ENCODE measurements at regions not wholly inside any gene's neighbourhood (a gene's known extent, or its start where the extent isn't known, plus 50 kb on each side); places are given as distances from the start of the nearest gene placed in this dataset.
A peak's percentile ranks its signal among the peaks of the same experiment; 100 is the strongest.

DNA sequence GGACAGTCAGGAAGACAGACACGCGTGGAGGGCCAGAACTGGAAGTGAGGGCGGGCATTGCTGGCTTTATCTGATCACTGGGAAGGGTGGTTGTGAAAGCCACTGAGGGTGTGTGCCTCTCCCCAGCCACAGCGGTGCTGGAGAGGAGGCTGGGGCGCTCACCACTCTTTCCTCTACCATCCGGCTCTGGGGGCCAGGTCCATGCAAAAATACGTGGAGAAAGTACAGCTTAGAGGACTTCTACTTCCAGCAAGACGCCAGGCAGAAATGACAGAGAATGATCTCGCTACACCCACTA lies 148.8 kb upstream of the RPS6KA2 start:
- in situ Hi-C loops (cut with HindIII; ENCODE audit: low pct_ligation_motif_present, low sequenced_read_pairs), result no loop called here

DNA sequence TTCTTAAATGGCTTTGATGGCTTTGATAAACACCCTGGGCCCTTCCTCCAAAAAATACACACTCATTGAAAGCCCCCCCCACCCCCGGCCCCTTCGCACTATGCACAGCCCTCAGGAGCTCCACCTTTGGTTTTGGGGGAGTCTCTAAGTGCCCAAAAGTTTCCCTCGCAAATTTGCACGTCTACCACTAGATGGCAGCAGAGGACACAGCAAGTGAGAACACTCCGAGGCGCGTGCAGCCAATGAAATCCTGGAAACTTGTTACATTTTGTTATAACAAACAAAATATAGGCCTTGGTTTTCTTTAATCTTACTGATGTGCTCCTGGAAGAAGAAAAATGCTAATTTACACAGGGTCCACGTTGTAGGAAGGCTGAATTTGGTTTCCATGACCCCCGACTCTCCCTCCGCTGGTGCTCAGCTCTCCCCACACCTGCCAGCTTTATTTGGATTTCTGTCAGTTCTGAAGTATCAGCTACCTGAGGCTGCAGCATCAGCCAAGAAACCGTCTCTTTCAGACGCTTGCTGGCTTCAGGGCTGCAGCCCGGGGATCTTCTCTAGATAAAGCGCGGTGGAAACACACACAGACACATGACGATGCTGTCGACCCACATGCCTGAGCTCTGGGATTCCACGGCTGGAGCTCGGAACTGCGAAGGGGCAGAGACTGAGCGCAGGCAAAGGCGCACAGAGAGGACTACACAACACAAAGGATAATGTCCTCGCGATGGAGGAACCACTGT lies 148.3 kb upstream of the RPS6KA2 start:
- TF ChIP-seq, protein P1, sequence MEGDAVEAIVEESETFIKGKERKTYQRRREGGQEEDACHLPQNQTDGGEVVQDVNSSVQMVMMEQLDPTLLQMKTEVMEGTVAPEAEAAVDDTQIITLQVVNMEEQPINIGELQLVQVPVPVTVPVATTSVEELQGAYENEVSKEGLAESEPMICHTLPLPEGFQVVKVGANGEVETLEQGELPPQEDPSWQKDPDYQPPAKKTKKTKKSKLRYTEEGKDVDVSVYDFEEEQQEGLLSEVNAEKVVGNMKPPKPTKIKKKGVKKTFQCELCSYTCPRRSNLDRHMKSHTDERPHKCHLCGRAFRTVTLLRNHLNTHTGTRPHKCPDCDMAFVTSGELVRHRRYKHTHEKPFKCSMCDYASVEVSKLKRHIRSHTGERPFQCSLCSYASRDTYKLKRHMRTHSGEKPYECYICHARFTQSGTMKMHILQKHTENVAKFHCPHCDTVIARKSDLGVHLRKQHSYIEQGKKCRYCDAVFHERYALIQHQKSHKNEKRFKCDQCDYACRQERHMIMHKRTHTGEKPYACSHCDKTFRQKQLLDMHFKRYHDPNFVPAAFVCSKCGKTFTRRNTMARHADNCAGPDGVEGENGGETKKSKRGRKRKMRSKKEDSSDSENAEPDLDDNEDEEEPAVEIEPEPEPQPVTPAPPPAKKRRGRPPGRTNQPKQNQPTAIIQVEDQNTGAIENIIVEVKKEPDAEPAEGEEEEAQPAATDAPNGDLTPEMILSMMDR (IDR thresholded peaks at IDR 0.05; ENCODE audit: low read depth, low read length, missing control alignments), result peak; percentile 95
- no peaks in the 10 kb centered on the region for H3K27me3 ChIP-seq (replicated peaks)
- no peak overlapping the region for H3K4me3 ChIP-seq (ENCODE audit: low read depth, low read length)
- peak; percentile 47 for DNase-seq
- in situ Hi-C loops (cut with HindIII; ENCODE audit: low pct_ligation_motif_present, low sequenced_read_pairs), result no loop called here
- H3K27ac ChIP-seq, result no peak overlapping the region
- no peaks in the 10 kb centered on the region for H3K36me3 ChIP-seq (replicated peaks)

More for the DNA sequence above, 148.8 kb upstream of the RPS6KA2 start:
- Histone ChIP-seq H3K36me3 (replicated peaks) (no peaks in the 10 kb centered on the region), H3K4me3 (ENCODE audit: low read depth, low read length) (no peak overlapping the region), H3K27me3 (replicated peaks) (no peaks in the 10 kb centered on the region), H3K27ac (no peak overlapping the region)
- TF ChIP-seq, protein P1 (IDR thresholded peaks at IDR 0.05; ENCODE audit: low read depth, low read length, missing control alignments), result no peak
- DNase-seq, result no peak

DNA sequence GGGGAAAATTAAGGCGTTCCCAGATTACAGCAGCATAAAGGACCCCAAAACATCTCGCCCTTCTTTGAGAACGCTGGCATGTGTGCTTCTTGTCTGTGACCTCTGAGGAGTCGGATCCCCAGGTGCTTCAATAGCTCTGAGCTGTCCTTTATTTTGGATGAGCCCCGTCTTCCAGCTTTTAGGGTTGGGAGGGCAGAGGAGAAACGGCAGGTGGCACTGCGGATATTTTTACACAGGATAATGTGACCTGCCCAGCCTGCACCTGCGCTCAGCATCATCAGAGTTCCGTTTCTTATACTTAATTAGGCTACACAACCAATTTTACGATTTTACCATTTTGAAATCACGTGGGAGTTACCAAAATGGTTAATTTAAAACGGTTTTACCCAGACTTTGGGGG lies 147.7 kb upstream of the RPS6KA2 start:
- Histone ChIP-seq H3K4me3 (ENCODE audit: low read depth, low read length) (no peak overlapping the region), H3K27ac (no peak overlapping the region), H3K27me3 (replicated peaks) (no peaks in the 10 kb centered on the region), H3K36me3 (replicated peaks) (no peaks in the 10 kb centered on the region)
- no peak for DNase-seq
- TF ChIP-seq, protein P1 (IDR thresholded peaks at IDR 0.05; ENCODE audit: low read depth, low read length, missing control alignments), result no peak
- in situ Hi-C loops (cut with HindIII; ENCODE audit: low pct_ligation_motif_present, low sequenced_read_pairs), result no loop called here

DNA sequence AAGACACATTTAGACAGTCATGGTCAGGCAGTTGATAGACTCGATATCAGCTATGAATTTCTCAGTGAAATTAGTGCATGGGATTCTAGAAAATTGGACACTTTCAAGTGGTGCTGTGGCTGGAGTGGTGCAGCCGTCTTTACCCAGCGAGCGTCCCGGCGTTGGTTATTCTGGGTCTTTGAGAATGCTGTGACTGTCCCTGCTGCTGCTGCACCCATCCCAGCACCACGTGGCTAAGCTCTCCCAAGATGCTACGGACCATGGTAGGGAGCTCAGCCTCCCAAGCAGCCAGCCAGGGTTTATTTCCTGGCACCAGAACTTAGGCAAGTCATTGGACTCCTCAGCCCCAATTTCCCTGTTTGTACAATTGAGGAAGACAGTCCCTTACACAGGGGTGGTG lies 147.2 kb upstream of the RPS6KA2 start:
- TF ChIP-seq, protein P1 (IDR thresholded peaks at IDR 0.05; ENCODE audit: low read depth, low read length, missing control alignments), result no peak
- Histone ChIP-seq H3K4me3 (ENCODE audit: low read depth, low read length) (no peak overlapping the region), H3K36me3 (replicated peaks) (no peaks in the 10 kb centered on the region), H3K27ac (no peak overlapping the region), H3K27me3 (replicated peaks) (no peaks in the 10 kb centered on the region)
- in situ Hi-C loops (cut with HindIII; ENCODE audit: low pct_ligation_motif_present, low sequenced_read_pairs), result no loop called here
- no peak for DNase-seq

DNA sequence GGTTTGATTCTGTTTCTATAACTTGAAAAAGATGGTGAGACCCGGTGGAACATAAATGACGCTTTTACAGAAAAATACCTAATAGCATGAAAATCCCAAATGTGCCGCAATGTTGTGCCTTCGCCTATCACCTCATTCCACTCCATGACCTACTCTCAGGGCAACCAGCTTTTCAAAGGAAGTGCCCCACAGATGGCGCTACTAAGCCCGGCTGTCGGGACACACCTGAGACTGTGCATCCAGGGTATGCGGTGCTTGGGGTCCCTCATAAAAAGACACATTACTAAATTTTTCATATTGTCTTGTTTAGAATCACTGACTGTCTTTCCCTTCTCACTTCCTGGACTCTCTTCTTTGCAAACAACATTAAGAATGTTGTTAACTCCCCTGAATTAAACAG lies 145.5 kb upstream of the RPS6KA2 start:
- no peak overlapping the region for H3K4me3 ChIP-seq (ENCODE audit: low read depth, low read length)
- no peaks in the 10 kb centered on the region for H3K36me3 ChIP-seq (replicated peaks)
- no peak for DNase-seq
- in situ Hi-C loops (cut with HindIII; ENCODE audit: low pct_ligation_motif_present, low sequenced_read_pairs), result no loop called here
- H3K27ac ChIP-seq, result no peak overlapping the region
- TF ChIP-seq, protein P1 (IDR thresholded peaks at IDR 0.05; ENCODE audit: low read depth, low read length, missing control alignments), result peak; percentile 38
- no peaks in the 10 kb centered on the region for H3K27me3 ChIP-seq (replicated peaks)

DNA sequence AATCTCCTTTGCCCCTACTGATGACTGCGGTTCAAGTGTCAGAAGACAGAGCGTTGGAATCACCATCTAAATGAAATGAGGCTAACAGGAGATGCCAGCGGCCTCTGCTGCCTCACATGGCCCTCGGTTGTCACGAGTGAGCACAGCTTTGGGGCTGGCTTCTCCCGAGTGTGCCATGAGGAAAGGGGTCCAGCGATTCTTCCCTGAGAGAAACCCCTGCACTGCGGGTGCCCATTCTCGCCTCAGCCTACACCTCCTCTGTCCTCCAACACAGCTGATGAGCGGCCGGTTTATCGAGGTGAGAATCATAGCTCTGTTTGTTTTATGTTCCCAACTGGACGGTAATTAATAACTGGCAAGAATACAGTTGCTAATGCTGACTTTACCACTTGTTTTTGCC lies 144.7 kb upstream of the RPS6KA2 start:
- Histone ChIP-seq H3K27ac (no peak overlapping the region), H3K27me3 (replicated peaks) (no peaks in the 10 kb centered on the region), H3K36me3 (replicated peaks) (no peaks in the 10 kb centered on the region), H3K4me3 (ENCODE audit: low read depth, low read length) (no peak overlapping the region)
- TF ChIP-seq, protein P1 (IDR thresholded peaks at IDR 0.05; ENCODE audit: low read depth, low read length, missing control alignments), result no peak
- in situ Hi-C loops (cut with HindIII; ENCODE audit: low pct_ligation_motif_present, low sequenced_read_pairs), result no loop called here
- DNase-seq, result no peak
